Prostate gland (tissue), 2 donors: ENCODE measurements at regions not wholly inside any gene's neighbourhood (a gene's known extent, or its start where the extent isn't known, plus 50 kb on each side); places are given as distances from the start of the nearest gene placed in this dataset.

Experiments used
- DNase-seq: peaks from one replicate; pipeline ENCODE4 v3.0.0-alpha.2; 2019; ENCODE audit warnings: low spot score
- H3K27ac ChIP-seq, 2 donors: fragments of 200-600 bp; sonication (generic); 2 replicates each; pipeline ENCODE4 v1.5.1; 2017 to 2019
- H3K27me3 ChIP-seq: fragments of 200-600 bp; sonication (generic); replicated peaks from 2 replicates; pipeline ENCODE4 v1.5.1; 2019; ENCODE audit not compliant: insufficient read depth
- H3K36me3 ChIP-seq, 2 donors: fragments of 200-600 bp; sonication (generic); 1 replicate in 1 of 2; 2 replicates in 1 of 2; pipeline versions ENCODE4 v1.5.1 to v1.8.1; 2017 to 2019
- H3K4me1 ChIP-seq: fragments of 200-600 bp; sonication (generic); replicated peaks from 2 replicates; pipeline ENCODE4 v1.5.1; 2019
- H3K4me3 ChIP-seq, 2 donors: fragments of 200-600 bp; sonication (generic); 2 replicates each; pipeline ENCODE4 v1.5.1; 2017 to 2019
- H3K9me3 ChIP-seq: fragments of 200-600 bp; sonication (generic); 2 replicates; pipeline ENCODE4 v1.5.1; 2017
- POLR2A ChIP-seq: fragments of 450-650 bp; IDR thresholded peaks from one replicate; pipeline ENCODE4 v1.6.1; 2016; ENCODE audit warnings: antibody characterized with exemption, mild to moderate bottlenecking
- POLR2AphosphoS5 ChIP-seq: sonication (generic); formaldehyde crosslinking; IDR thresholded peaks from one replicate; pipeline ENCODE4 v1.6.1; 2017; ENCODE audit warnings: antibody characterized with exemption
- WGBS: methylation state at CpG from one replicate; pipeline ENCODE4 v1.1.5; 2018; 5-methylcytosine and 5-hydroxymethylcytosine counted together
- intact Hi-C: fragments of 100-400 bp; cut with DNase I; formaldehyde crosslinking; loops from one replicate; pipeline ENCODE4 v1.14.2; 2022
- TF ChIP-seq, protein P1 (sequence below), 4 experiments: fragments of 200-600 bp in 2 of 4; fragments of 450-650 bp in 2 of 4; sonication (generic) in 2 of 4; IDR thresholded peaks; 1 replicate in 3 of 4; 2 replicates in 1 of 4; pipeline ENCODE4 v1.5.1; 2016 to 2019; ENCODE audit warnings: antibody characterized with exemption in 4 of 4, mild to moderate bottlenecking in 2 of 4, moderate library complexity in 2 of 4

DNA sequence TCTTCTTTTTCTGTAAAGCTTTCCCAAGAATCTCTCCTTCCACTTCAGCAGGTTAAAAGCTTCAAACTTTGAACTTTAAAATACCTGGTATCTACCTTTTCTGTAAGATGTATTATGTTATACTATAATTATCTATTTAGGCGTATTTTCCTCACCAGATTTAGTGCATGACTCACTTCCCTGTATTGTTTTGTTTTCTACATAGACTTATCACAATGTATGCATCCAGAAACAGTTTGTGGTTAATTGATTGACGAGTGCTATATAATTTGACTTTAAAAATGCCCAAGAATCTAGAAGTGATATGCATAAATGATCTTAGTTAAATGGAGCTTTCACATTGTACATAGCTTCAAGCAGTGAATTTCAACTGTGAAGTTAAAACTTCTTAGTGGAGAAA is 473.9 kb upstream of the CDH2 start:
- intact Hi-C loops: no loop called here
- H3K4me3 ChIP-seq: no peak overlapping the region
- 63% methylated on average over 2 of the region's 2 CpGs for WGBS
- H3K27me3 ChIP-seq: no peaks in the 10 kb centered on the region
- H3K9me3 ChIP-seq: no peaks in the 10 kb centered on the region
- H3K4me1 ChIP-seq: no peaks in the 10 kb centered on the region
- DNase-seq: no peak
- no peak overlapping the region for H3K27ac ChIP-seq
- no peaks in the 10 kb centered on the region for H3K36me3 ChIP-seq
- no peak for TF ChIP-seq POLR2AphosphoS5
- TF ChIP-seq, protein P1, sequence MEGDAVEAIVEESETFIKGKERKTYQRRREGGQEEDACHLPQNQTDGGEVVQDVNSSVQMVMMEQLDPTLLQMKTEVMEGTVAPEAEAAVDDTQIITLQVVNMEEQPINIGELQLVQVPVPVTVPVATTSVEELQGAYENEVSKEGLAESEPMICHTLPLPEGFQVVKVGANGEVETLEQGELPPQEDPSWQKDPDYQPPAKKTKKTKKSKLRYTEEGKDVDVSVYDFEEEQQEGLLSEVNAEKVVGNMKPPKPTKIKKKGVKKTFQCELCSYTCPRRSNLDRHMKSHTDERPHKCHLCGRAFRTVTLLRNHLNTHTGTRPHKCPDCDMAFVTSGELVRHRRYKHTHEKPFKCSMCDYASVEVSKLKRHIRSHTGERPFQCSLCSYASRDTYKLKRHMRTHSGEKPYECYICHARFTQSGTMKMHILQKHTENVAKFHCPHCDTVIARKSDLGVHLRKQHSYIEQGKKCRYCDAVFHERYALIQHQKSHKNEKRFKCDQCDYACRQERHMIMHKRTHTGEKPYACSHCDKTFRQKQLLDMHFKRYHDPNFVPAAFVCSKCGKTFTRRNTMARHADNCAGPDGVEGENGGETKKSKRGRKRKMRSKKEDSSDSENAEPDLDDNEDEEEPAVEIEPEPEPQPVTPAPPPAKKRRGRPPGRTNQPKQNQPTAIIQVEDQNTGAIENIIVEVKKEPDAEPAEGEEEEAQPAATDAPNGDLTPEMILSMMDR (IDR thresholded peaks at IDR 0.05): no peak
- no peak for TF ChIP-seq POLR2A

DNA sequence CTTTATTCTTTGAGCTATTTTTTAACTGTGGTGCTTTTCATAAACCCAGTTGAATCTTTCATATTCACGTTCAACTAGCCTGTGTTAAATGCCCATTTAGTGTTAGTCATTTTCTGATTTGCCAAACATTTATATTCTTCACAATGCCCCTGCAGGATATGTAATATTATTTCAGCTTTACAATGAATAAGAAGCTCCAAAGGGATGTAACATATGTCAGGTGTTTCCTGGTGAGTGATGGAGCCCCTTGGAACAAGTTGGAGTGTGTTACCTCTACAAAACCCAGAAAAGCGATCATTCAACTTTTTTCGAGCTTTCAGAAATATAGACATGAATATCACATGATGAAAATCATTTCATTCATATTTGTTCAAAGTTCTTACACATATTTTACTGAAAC is 471.0 kb upstream of the CDH2 start:
- TF ChIP-seq POLR2A: no peak
- no peak for TF ChIP-seq POLR2AphosphoS5
- TF ChIP-seq, protein P1 (IDR thresholded peaks at IDR 0.05): no peak
- 85% methylated on average over 3 of the region's 3 CpGs for WGBS
- H3K4me3 ChIP-seq: no peak overlapping the region
- H3K27ac ChIP-seq: no peak overlapping the region
- H3K4me1 ChIP-seq: no peaks in the 10 kb centered on the region
- H3K27me3 ChIP-seq: no peaks in the 10 kb centered on the region
- no peak for DNase-seq
- no peaks in the 10 kb centered on the region for H3K36me3 ChIP-seq
- no peaks in the 10 kb centered on the region for H3K9me3 ChIP-seq
- intact Hi-C loops: no loop called here

DNA sequence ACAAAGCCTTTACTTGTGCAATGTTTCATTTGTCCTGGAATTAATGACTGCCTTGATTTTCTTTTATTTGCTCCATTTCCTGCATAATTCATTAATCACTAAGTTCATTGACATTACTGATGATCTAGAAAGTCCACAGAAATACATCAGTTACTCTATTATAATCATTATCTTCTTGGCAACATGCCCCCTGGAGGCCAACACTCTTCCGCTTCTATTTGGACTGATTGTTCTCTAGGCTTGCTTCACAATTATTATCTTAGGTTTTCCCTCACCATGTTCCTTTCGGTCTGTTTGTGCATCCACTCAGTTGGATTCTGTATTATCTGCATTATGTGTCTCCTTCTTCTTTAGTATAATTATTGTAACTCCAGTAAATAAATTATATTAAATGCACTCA is 461.0 kb upstream of the CDH2 start:
- no peak overlapping the region for H3K4me3 ChIP-seq
- H3K27me3 ChIP-seq: no peaks in the 10 kb centered on the region
- no peak for DNase-seq
- TF ChIP-seq, protein P1 (IDR thresholded peaks at IDR 0.05): no peak
- no peak for TF ChIP-seq POLR2A
- TF ChIP-seq POLR2AphosphoS5: no peak
- H3K4me1 ChIP-seq: no peaks in the 10 kb centered on the region
- no peak overlapping the region for H3K27ac ChIP-seq
- no peaks in the 10 kb centered on the region for H3K9me3 ChIP-seq
- intact Hi-C loops: no loop called here
- 87% methylated on average over 2 of the region's 2 CpGs for WGBS
- H3K36me3 ChIP-seq: no peaks in the 10 kb centered on the region

DNA sequence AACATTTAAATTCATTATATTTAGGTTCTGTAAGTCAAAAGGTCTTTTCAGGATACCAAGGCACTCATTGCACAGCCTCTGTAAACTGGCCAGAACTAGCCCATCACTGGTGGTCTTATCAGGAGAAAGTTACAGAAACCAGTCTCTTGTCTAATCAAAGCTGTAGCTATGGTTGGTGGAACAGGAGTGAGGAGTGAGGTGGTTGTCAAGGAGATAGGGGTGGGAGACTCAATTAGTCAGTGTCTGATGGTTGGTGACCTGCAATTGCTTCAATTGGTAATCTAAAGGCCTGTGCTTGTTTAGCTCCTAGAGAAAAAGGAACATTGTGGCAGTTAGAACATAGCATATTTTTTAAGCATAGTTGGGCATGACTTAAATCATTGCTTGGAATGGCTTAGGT is 458.6 kb upstream of the CDH2 start:
- Histone ChIP-seq H3K9me3 (no peaks in the 10 kb centered on the region), H3K4me3 (no peak overlapping the region), H3K4me1 (no peaks in the 10 kb centered on the region), H3K27me3 (no peaks in the 10 kb centered on the region), H3K27ac (no peak overlapping the region), H3K36me3 (no peaks in the 10 kb centered on the region)
- DNase-seq: no peak
- intact Hi-C loops: no loop called here
- TF ChIP-seq, protein P1 (IDR thresholded peaks at IDR 0.05): no peak
- TF ChIP-seq POLR2A (no peak), POLR2AphosphoS5 (no peak)

DNA sequence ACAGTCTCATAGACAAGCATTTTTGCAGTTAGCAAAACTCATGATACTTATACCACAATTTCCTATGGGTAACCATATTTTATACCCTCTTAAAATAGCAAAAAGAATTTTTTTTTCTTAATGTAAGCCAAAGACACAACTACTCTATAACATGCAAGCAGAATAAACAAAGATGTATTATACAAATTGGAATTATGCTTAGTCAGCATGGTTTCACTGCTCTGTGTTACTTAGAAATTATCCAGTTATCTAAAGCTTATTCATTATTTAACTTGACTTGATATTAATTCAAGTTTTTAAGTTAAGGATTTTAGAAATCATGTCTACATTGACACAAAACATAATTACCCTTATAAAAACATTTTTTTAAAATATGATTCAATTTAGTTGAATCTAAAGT is 449.8 kb upstream of the CDH2 start:
- no peak overlapping the region for H3K27ac ChIP-seq
- TF ChIP-seq POLR2AphosphoS5: no peak
- TF ChIP-seq, protein P1 (IDR thresholded peaks at IDR 0.05): no peak
- no peak for TF ChIP-seq POLR2A
- intact Hi-C loops: no loop called here
- H3K4me3 ChIP-seq: no peak overlapping the region
- no peaks in the 10 kb centered on the region for H3K4me1 ChIP-seq
- no peaks in the 10 kb centered on the region for H3K27me3 ChIP-seq
- H3K9me3 ChIP-seq: no peaks in the 10 kb centered on the region
- no peaks in the 10 kb centered on the region for H3K36me3 ChIP-seq
- no peak for DNase-seq
